ENCODE measurements at regions not wholly inside any gene's neighbourhood (a gene's known extent, or its start where the extent isn't known, plus 50 kb on each side); places are given as distances from the start of the nearest gene placed in this dataset.
"Not testable (repeated sequence)": the region's sequence is repeated elsewhere in the genome, so short reads cannot be mapped to it uniquely, and the experiment has no call there.

DNA sequence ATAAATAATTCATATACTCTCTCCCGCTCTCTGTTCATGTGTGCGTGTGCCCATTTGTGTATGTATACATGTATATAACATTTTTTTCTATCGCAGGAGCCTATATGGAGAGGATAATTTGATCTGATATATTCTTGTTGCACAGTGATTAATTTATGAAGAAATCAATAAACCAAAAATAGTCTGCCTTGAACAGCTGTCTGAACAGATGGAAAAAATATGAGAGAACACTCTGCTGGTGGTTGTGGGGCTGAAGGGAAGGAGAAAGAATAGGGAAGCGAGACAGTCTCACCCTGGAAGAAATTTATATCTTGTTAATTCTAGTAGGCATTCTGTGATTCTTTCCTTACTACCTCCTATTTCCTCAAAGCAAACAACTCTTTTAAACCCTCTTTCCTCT is 96.6 kb upstream of the B3GAT2 start:
- no peak for DNase-seq (ENCODE audit: low read depth)

DNA sequence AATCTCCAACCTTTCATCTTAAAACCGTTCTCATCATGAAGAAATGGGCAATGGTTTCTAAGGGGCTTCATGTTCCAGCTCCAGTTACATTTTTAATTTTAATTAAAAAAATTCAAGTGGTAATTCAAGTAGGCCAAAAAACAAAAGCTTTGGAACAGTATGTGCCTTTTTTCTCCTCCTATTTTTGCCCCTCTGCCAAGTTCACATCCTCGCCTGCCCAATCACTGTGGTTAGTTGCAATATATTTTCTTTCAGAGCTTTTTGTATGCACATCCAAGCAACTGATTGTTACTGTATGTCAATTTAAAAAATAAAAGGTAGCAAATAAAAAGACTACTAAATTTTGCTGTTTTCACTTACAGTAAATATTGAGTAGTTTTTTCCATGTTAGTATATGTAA is 99.8 kb upstream of the B3GAT2 start:
- no peak for DNase-seq (ENCODE audit: low read depth)

DNA sequence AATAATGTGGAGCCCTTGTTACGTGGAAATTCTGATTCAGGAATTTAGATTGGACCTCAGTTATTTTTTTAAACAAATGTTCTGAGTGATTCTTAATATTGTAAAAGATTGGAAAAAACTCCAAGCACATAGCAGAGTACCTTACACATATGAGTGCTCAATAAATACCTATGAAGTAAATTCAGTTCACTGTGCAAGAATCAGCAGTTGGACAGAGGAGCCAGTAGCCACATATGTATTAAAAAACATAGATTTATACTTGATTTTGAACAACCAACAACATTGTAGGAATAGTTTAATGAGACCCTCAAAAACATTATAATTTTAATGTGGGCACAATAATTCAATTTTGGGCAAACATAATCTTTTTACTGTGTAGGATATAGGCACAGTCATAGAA is 109.3 kb upstream of the B3GAT2 start:
- no peak for DNase-seq (ENCODE audit: low read depth)

DNA sequence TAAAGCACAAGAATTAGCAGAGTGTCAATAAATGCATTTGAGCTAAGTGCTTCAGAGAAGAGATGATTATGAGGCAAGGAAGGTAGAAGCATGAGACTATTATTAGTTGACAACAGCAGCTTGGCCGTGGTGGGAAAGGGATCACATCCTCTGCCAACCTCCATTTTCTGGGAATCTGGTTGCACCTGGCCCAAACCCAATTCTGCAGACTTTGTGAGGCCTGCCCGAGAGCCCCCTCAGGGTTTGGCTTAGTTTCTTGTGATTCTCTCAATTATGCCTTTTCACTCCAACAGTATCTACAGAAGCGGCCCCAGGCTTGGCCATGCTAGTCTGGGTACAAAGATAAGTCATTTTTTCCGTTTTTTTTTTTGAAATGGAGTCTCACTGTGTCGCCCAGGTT is 111.0 kb upstream of the B3GAT2 start:
- DNase-seq (ENCODE audit: low read depth) = no peak

DNA sequence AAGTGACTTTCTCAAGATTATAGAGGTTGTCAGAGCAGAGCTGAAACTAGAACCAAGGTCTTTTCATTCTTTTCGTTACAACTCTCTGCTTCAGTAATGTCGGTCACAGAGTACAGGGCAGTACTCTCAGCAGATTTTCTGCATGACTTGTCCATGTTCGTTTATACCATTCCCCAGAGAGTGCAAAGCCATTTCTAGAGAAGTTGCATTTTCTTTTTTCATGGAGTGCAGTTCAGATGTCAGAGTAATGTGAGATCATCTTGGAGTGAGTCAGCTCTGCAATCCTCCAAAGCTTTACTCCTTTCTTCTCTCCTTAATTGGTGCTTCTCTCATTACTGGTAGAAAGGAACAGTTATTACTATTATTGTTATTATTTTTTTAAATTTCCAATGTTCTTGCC is 115.6 kb upstream of the B3GAT2 start:
- peak; percentile 71 for DNase-seq (ENCODE audit: low read depth)

DNA sequence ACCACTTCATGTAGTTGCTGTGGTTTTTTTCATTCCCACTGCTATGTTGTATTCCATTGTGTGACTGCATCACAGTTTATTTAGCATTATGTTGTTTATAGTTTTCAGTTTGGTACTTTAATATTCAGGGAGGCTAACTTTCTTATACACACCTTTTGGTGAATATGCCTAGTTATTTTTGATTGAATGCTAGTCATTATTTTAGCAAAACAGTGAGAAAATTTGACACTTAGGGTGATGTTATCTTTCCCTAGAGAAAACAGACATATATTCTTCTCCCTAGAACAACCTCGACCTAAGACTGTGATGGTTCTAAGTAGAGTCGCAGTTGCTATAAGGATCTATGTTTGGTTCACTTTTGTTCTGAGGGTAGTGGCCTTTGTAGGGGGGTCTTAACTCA is 120.8 kb upstream of the B3GAT2 start:
- DNase-seq (ENCODE audit: low read depth) = no peak

DNA sequence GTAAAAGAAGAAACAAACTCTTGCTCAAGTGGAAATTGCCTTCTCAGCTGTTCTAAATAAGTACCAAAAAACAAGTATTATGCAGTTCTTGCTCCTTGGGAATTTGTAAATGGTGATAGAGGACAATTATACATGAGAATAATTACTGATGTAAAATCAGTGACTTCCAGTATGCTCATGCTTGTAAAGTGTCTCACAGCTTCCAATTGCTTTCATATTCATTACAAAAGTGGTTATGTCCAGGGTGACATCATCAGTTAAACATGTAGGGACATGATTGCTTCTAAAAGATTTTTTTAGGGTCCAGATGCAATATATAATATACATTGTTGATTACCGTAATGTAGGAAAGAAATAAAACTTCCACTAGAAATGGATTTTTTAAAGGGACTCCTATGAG is 122.8 kb upstream of the B3GAT2 start:
- peak; percentile 8 for DNase-seq (ENCODE audit: low read depth)

DNA sequence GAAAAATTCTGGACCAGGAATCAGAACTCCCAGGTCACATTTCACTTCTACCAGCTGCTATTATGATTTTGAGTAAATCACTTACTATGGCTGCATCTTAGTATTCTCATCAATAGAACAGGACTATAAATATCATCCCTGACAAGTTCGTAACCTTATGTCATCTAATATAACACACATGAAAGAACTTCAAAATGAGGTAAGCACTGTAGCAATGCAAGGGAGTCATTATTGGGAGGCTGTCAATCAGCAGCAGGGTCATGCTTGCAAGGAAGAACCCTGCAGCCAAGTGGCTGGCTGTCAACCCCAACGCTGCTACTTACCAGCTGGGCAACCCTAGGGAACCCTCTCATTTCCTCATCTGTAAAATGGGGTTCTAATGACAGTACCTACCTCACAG is 123.3 kb upstream of the B3GAT2 start:
- DNase-seq (ENCODE audit: low read depth) = no peak

DNA sequence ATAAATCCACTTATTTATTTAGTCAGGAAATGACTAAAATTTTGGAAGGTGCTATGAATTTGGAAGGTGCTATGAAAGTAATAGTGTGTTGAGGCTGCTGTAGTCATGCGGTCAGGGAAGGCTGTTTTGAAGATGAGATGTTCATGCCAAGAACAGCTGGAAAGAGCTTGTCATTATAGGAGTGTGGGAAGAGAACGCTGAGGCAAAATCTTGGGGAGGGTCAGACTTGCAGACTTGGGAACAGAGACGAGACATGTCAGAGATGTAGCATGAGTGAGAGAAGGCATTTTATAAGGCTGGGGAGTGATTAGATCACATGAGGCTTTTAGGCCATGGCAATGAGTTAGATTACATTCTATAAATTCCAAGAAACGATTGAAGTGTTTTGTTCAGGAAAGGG is 124.0 kb upstream of the B3GAT2 start:
- no peak for DNase-seq (ENCODE audit: low read depth)

DNA sequence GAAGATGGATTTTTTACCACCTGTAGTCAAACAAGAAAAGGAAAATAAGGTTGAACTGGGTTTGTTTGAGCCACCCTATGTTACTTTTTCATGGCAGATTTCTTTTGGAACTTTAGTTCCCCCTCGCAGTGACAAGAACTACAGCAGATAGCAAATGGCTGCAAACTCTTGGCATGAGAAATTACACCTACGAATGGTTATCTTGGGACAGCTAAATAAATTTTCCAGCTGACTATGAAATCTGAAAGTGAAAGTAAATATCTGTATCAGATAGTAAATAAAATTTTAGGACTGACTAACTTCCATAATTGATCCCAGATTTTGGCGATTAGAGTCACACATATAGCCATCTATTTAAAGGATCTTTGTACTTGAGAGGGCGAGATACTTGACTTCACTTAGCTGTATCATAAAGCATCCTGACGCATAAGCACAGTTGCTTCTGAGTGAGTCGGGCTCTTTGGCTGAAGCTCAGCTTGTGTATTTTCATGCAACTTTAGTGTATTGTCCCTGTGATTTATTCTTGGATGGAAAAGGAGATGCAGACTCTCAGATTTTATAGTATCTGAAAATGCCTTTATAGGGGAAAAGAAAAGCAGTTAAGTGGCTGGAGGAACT is 125.3 kb upstream of the B3GAT2 start:
- DNase-seq (ENCODE audit: low read depth) = no peak

DNA sequence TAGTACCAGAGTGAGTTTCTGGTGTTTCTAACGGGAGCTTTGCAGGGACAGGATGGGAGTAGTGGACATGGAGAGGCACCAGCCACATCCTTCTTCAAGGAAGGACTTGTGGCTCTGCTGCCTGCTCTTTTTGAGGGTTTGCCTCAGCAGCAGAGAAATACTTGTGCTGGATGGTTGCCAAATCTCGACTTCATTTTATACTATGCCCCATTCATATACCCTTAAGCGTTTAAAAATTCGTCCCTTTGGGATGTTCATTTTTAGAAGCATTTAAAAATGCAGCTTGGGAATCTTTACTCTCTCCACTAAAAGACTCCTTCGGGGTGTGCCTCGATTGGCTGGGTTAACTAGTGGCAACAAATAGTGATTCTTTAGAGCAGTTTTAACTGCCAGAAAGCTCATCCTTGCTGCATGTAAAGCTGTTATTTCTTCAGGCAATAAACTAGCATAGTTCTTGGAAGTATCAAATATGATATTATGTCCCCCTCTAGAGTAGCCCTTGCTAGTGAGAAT is 126.5 kb upstream of the B3GAT2 start:
- DNase-seq (ENCODE audit: low read depth) = no peak

DNA sequence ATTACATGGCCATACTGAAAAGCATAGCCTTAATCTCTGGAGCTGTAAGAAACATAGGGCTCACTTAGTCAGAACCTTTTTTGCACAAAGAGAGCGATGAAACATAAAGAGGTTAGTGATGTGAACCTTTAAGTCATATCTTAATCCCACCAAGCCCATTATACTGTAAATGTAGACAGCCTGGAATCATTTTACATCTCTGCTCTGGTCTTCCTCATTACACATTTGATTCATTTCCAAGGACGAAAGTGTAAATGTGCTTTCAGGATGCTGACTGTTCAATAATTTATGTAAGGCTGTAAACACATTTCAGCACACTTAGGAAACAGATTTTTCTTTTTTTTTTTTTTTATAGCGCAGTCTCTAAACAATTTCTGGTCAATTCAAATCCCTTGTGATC is 131.3 kb upstream of the B3GAT2 start:
- no peak for DNase-seq (ENCODE audit: low read depth)

DNA sequence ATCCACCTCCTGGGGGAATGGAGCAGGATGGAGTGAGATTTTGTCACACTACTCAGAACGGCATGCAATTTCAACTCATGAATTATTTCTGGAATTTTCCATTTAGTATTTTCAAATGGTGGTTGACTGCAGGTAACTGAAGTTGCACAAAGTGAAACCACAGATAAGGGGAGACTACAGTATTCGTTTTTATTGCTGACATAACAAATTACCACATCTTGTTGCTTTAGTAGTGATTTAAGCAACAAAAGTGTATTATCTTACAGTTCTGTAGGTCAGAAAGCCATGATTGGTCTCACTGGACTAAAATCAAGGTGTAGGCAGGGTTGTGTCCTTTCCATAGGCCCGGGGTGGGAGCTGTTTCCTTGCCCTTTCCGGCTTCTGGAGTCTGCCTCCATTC is 133.4 kb upstream of the B3GAT2 start:
- no peak for DNase-seq (ENCODE audit: low read depth)

DNA sequence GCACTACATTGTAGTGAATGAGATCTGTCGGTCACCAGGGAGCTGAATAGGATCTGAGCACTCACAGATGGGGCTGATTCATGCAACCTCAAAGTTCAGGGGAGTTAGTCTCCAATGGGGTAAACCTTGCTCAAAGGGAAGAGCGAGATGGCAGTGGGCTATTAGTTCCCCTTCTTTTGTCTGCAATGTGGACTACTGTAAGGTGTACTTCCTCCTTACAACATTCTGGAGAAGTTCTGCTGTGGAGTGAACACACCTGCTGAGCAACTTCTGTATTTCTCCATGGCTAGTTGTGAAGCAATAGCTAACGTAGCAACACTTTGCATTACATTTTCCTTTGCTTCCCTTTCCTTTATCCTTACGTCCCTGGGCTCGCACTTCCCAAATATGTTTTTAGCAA is 134.3 kb upstream of the B3GAT2 start:
- DNase-seq (ENCODE audit: low read depth) = no peak

DNA sequence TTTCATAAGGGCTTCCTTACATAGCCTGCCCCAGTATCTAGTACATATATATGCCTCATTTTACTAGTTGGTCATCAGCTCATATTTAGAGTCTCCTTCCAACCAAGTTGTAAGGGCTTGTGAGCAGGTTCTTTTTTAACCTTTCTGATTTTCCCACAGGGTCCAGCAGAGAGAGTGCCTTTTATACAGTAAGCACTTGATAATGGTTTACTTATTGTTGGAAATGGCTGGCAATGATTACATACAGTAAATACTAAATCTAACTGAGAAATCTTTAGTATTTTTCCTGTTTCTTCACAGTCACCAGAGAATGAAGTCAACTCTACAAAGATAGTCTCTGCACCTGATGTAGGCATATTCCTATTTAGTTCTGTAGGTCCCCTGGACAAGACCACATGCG is 135.1 kb upstream of the B3GAT2 start:
- DNase-seq (ENCODE audit: low read depth) = peak; percentile 65

DNA sequence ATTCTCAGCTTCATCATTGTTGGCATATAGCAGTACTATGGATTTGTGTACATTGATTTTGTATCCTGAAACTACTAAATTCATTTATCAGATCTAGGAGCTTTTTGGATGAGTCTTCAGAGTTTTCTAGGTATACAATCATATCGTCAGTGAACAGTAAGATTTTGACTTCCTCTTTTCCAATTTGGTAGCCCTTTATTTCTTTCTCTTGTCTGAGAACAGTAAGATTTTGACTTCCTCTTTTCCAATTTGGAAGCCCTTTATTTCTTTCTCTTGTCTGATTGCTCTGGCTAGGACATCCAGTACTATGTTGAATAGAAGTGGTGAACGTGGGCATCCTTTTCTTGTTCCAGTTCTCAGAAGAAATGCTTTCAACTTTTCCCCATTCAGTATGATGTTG is 140.4 kb upstream of the B3GAT2 start:
- DNase-seq (ENCODE audit: low read depth) = not testable (repeated sequence)

DNA sequence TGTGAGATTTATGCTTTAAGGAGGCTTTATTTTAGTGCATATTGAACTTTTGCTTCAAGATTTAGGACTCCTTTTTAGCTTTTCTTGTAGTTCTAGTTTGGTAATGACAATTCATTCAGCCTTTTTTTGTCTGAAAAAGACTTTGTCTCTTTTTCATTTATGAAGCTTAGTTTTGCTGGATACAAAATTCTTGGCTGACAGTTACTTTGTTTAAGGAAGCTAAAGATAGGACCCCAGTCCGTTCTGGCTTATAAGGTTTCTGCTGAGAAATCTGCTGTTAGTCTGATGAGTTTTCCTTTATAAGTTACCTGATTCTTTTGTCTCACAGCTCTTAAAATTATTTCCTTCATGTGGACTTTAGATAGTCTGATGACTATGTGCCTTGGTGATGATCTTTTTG is 142.8 kb upstream of the B3GAT2 start:
- no peak for DNase-seq (ENCODE audit: low read depth)

DNA sequence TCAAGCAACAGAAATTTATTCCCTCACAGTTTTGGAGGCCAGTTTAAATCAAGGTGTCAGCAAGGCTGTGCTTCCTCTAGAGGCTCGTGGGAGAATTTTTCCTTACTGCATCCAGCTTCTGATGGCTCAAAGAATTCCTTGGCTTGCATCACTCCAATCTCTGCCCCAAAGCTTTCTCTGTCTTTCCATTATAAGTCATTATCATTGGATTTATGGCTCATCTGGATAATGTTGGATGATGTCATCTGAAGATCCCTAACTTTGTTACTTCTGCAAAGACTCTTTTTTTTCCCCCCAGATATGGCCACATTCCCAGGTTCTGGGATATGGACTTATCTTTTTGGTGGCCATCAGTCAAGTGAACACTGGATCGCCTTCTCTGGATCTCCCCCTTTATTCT is 146.3 kb upstream of the B3GAT2 start:
- DNase-seq (ENCODE audit: low read depth) = no peak

DNA sequence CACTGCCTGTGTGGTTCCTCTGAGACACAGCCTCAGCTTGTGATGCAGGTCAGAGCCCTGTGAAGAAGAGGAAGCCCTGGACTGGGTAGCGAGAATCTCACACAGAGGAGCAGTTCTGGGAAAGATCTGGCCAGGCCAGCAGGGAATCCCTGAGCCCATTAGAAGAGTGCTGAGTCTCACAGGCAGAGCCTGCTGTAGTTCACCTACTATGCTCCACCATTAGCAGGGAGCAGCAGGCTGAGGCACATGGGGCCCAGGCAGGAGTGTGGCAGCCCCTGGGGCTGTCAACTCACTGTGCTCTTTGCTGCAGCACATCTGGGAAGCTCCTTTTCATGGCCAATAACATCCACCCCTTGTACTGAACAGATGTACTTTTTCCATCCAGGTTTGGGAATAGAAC is 146.8 kb upstream of the B3GAT2 start:
- DNase-seq (ENCODE audit: low read depth) = no peak

DNA sequence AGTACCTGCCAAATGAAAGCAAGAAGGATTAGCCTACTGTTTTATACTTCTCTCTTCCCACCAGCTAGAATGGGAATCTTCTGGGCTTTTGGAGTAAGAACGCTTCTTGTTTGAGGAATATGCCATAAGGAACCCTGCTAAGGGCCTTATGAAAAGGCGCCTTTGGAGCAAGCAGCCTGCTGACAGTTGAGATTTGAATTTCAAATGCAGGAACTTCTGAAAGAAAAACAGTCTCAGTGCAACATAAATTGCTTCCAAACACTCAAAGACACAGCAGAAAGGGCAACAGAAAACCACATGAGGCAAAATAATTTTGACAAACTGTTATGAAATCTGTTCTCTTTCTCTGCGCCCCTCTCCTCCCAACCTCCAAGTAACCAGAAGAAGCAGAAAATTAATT is 149.4 kb upstream of the B3GAT2 start:
- DNase-seq (ENCODE audit: low read depth) = peak; percentile 18

DNA sequence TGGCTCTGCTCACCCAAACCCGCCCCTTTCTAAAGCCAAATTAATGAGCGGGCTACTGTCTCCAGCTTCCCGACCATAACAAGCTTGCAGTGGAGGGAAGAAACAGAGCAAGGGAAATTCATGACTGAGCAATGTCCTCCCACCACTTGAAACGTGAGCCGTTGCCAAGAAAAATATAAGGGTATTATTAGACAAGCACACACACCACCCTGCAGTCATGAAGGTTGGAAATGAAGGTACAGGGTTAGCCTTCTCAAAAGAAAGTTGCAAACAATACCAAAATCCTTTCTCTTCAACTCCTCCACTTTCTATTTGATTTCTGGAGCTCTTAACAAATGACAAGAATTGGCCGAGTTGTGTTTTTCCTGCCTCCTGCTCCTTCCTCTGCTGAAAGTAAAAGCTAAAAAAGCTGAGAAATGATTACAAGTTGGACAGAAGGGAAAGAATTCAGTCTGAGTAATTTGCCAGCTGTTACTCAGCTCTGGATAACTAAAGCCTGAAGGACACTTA is 151.1 kb upstream of the B3GAT2 start:
- DNase-seq (ENCODE audit: low read depth) = peak; percentile 93

DNA sequence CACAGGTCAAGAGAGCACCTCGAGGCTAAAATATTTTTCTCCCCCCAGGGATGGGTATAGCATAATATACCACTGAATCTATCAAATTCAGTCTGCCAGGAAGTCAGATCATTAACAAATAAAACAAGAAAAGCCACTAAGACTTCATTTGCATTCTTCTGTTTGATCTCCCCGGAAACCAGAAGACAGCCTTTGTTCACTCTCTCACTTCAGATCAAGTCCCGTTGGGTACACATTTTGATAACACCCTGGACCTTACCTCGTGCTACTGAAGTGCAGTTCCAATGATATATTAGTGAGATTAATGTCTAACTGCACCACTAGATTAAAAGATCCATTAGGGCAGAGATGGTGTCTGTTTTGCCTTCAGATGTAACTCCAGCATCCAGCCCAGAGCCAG is 157.7 kb upstream of the B3GAT2 start:
- no peak for DNase-seq (ENCODE audit: low read depth)

DNA sequence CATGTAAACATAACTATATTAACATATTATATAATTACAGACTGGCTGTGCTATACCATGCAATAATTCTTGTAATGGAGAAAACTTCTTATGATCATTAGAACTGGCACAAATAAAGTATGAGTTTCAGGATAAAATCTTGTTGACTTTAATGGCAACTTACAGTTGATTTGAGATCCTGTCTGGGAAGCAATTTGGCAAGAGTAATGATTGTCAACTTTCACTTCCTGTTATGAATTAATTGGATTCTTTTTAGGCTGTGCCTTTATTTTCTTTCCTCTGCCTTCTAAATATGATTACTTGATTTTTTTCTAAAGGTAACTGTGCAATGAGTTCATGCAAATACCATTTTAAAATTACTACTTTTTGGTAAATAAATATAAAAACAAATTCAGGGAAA is 158.1 kb upstream of the B3GAT2 start:
- DNase-seq (ENCODE audit: low read depth) = no peak

DNA sequence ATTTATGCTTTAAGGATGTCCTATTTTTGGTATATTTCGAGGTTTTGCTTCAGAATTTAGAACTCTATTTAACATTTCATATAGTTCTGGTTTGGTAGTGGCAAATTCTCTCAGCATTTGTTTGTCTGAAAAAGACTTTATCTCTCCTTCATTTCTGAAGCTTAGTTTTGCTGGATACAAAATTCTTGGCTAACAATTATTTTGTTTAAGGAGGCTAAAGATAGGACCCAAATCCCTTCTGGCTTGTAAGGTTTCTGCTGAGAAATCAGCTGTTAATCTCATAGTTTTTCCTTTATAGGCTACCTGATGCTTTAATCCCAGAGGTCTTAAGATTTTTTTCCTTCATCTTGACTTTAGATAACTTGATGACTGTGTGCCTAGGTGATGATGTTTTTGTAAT is 162.7 kb upstream of the B3GAT2 start:
- DNase-seq (ENCODE audit: low read depth) = no peak

All from renal cortical epithelial cell (primary cell).